Esophagus muscularis mucosa (tissue), 4 donors: ENCODE measurements at regions not wholly inside any gene's neighbourhood (a gene's known extent, or its start where the extent isn't known, plus 50 kb on each side); places are given as distances from the start of the nearest gene placed in this dataset.

Source experiments
- DNase-seq: peaks from one replicate; pipeline ENCODE4 v3.0.0-alpha.2; 2017; ENCODE audit errors: extremely low spot score
- H3K27ac ChIP-seq, 4 donors: fragments of 200-600 bp; sonication (generic); replicated peaks in 1 of 4; 1 replicate in 3 of 4; 2 replicates in 1 of 4; pipeline ENCODE4 v1.5.1; 2016 to 2019; ENCODE audit warnings: mild to moderate bottlenecking in 1 of 4
- H3K27me3 ChIP-seq, 4 donors: fragments of 200-600 bp; sonication (generic); one replicate each; pipeline versions ENCODE4 v1.5.1 to v1.6.0; 2016 to 2019
- H3K36me3 ChIP-seq, 4 donors: fragments of 200-600 bp; sonication (generic); one replicate each; pipeline ENCODE4 v1.5.1; 2016 to 2019
- H3K4me1 ChIP-seq, 4 donors: fragments of 200-600 bp; sonication (generic); one replicate each; pipeline ENCODE4 v1.5.1; 2016 to 2019
- H3K4me3 ChIP-seq, 4 donors: fragments of 200-600 bp; sonication (generic); 1 replicate in 2 of 4; 2 replicates in 2 of 4; pipeline ENCODE4 v1.5.1; 2016 to 2019; ENCODE audit warnings: mild to moderate bottlenecking in 4 of 4, moderate library complexity in 1 of 4
- H3K9me3 ChIP-seq, 4 donors: fragments of 200-600 bp; sonication (generic); 1 replicate in 3 of 4; 2 replicates in 1 of 4; pipeline ENCODE4 v1.5.1; 2016 to 2019
- EP300 ChIP-seq: sonication (generic); formaldehyde crosslinking; IDR thresholded peaks from one replicate; pipeline ENCODE4 v1.6.1; 2017; ENCODE audit warnings: antibody characterized with exemption
- POLR2A ChIP-seq: fragments of 450-650 bp; IDR thresholded peaks from one replicate; pipeline ENCODE4 v1.6.1; 2017; ENCODE audit warnings: antibody characterized with exemption, moderate library complexity, mild to moderate bottlenecking, low read depth
- POLR2AphosphoS5 ChIP-seq, 2 donors: sonication (generic); formaldehyde crosslinking; IDR thresholded peaks; one replicate each; pipeline ENCODE4 v1.6.1; 2017; ENCODE audit warnings: antibody characterized with exemption in 2 of 2
- WGBS: methylation state at CpG from one replicate; pipeline ENCODE4 v1.1.5; 2018; 5-methylcytosine and 5-hydroxymethylcytosine counted together
- intact Hi-C: fragments of 100-400 bp; cut with DNase I; formaldehyde crosslinking; loops from one replicate; pipeline ENCODE4 v1.15.1; 2023
- TF ChIP-seq, protein P1 (sequence below), 3 experiments: fragments of 200-600 bp in 2 of 3; fragments of 450-650 bp in 1 of 3; sonication (generic) in 2 of 3; IDR thresholded peaks; one replicate each; pipeline ENCODE4 v1.5.1; 2017 to 2019; ENCODE audit warnings: antibody characterized with exemption in 3 of 3, mild to moderate bottlenecking in 2 of 3, moderate library complexity in 1 of 3

DNA sequence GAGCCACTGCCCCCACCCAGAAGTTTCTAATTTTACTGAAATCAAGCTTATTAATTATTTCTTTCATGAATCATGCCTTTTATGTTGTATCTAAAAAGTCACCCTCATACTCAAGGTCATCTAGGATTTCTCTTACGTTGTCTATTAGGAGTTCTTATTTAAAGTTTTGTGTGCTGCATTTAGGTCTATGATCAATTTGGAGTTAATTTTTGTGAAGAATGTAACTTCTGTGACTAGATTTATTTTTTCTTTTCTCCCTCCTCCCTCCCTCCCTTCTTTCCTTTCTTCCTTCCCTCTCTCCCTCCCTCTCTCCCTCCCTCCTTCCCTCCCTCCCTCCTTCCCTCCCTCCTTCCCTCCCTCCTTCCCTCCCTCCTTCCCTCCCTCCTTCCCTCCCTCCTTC lies 317.6 kb downstream of the PLA2G4A start:
- no peak overlapping the region for H3K4me3 ChIP-seq
- no peak overlapping the region for H3K27ac ChIP-seq
- H3K4me1 ChIP-seq, result no peaks in the 10 kb centered on the region
- no peaks in the 10 kb centered on the region for H3K27me3 ChIP-seq
- WGBS, result 84% methylated on average over 1 of the region's 1 CpG
- TF ChIP-seq EP300 (no peak), POLR2AphosphoS5 (IDR thresholded peaks at IDR 0.05) (no peak), POLR2A (no peak)
- TF ChIP-seq, protein P1, sequence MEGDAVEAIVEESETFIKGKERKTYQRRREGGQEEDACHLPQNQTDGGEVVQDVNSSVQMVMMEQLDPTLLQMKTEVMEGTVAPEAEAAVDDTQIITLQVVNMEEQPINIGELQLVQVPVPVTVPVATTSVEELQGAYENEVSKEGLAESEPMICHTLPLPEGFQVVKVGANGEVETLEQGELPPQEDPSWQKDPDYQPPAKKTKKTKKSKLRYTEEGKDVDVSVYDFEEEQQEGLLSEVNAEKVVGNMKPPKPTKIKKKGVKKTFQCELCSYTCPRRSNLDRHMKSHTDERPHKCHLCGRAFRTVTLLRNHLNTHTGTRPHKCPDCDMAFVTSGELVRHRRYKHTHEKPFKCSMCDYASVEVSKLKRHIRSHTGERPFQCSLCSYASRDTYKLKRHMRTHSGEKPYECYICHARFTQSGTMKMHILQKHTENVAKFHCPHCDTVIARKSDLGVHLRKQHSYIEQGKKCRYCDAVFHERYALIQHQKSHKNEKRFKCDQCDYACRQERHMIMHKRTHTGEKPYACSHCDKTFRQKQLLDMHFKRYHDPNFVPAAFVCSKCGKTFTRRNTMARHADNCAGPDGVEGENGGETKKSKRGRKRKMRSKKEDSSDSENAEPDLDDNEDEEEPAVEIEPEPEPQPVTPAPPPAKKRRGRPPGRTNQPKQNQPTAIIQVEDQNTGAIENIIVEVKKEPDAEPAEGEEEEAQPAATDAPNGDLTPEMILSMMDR (IDR thresholded peaks at IDR 0.05), result no peak
- DNase-seq, result no peak
- intact Hi-C loops, result no loop called here
- H3K9me3 ChIP-seq, result peaks cover 0 to 5% (median 1%) of the 10 kb centered on the region in 4 donors
- no peaks in the 10 kb centered on the region for H3K36me3 ChIP-seq

DNA sequence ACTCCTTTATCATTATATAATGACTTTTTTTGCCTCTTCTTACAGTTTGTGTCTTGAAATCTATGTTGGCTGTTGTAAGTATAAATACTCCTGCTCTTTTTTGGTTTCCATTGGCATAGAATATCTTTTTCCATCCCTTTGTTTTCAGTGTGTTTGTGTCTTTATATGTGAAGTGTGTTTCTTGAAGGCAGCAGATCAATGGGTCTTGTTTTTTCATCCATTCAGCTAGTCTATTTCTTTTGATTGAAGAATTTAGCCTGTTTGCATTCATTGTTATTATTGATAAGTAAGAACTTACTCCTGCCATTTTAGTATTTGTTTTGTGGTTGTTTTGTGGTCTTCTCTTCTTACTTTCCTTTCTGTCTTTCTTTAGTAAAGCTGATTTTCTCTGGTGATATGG lies 322.8 kb downstream of the PLA2G4A start:
- no peak overlapping the region for H3K27ac ChIP-seq

DNA sequence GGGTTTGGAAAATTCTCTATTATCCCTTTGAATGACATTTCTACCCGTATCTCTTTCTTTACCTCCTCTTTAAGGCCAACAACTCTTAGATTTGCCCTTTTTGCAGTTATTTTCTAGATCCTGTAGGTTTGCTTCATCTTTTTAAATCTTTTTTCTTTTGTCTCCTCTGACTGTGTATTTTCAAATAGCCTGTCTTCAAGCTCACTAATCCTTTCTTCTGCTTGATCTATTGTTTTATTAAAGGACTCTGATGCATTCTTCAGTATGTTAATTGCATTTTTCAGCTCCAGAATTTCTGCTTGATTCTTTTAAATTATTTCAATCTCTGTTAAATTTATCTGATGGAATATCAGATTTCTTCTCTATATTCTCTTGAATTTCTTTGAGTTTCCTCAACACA lies 324.3 kb downstream of the PLA2G4A start:
- peaks cover 0 to 23% (median 15%) of the 10 kb centered on the region in 4 donors for H3K9me3 ChIP-seq
- H3K36me3 ChIP-seq, result no peaks in the 10 kb centered on the region
- H3K27ac ChIP-seq, result no peak overlapping the region
- DNase-seq, result no peak
- intact Hi-C loops, result no loop called here
- H3K4me3 ChIP-seq, result no peak overlapping the region
- no peaks in the 10 kb centered on the region for H3K4me1 ChIP-seq
- H3K27me3 ChIP-seq, result no peaks in the 10 kb centered on the region
- 82% methylated on average over 1 of the region's 1 CpG for WGBS
- TF ChIP-seq, protein P1 (IDR thresholded peaks at IDR 0.05), result no peak
- no peak for TF ChIP-seq EP300
- no peak for TF ChIP-seq POLR2AphosphoS5 (IDR thresholded peaks at IDR 0.05)
- TF ChIP-seq POLR2A, result no peak

More for the DNA sequence above, 322.8 kb downstream of the PLA2G4A start:
- no peaks in the 10 kb centered on the region for H3K27me3 ChIP-seq
- TF ChIP-seq POLR2AphosphoS5 (IDR thresholded peaks at IDR 0.05) (no peak), EP300 (no peak), POLR2A (no peak)
- TF ChIP-seq, protein P1 (IDR thresholded peaks at IDR 0.05), result no peak
- no peak for DNase-seq
- no peak overlapping the region for H3K4me3 ChIP-seq
- intact Hi-C loops, result no loop called here
- H3K4me1 ChIP-seq, result no peaks in the 10 kb centered on the region
- H3K9me3 ChIP-seq, result peaks cover 0 to 23% (median 15%) of the 10 kb centered on the region in 4 donors
- H3K36me3 ChIP-seq, result no peaks in the 10 kb centered on the region

DNA sequence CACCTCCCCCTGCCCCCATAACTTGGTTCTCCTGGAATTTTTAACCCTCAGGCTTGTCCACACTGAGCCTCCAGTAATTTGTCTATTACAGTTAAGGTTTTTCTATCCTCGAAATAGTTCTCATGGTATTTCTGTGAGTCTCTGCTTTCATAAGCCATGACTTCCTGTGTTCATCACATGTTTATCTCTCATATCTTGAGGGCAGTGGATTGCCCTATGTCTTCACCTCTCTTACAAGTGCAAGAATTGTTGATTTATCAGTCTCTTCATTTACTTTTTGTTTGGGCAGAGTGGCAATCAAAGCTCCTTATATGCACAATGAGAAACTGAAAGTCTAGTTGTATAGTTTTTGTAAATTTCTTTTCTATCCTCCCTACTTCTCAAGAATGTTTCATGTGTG lies 328.4 kb downstream of the PLA2G4A start:
- Histone ChIP-seq H3K27ac (no peak overlapping the region), H3K27me3 (no peaks in the 10 kb centered on the region), H3K9me3 (peaks cover 0 to 13% (median 11%) of the 10 kb centered on the region in 4 donors), H3K4me1 (no peaks in the 10 kb centered on the region), H3K4me3 (no peak overlapping the region), H3K36me3 (no peaks in the 10 kb centered on the region)
- TF ChIP-seq POLR2AphosphoS5 (IDR thresholded peaks at IDR 0.05) (no peak), POLR2A (no peak), EP300 (no peak)
- TF ChIP-seq, protein P1 (IDR thresholded peaks at IDR 0.05), result no peak
- intact Hi-C loops, result no loop called here
- no peak for DNase-seq
- WGBS, result 50% methylated on average over 1 of the region's 1 CpG

DNA sequence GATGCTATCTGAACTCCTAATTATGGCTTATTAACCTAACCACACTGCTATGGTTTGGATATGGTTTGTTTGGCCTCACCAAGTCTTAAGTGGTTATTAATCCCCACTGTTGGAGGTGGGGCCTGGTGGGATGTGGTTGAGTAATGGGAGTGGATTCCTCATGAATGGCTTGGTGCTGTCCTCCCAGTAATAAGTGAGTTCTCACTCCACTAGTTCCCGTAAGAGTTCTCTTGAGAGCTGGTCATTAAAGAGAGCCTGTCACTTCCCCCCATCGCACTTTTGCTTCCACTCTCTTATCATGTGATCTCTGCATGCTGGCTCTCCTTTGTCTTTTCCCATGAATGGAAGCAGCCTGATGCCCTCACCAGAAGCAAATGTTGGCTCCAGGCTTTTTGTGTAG lies 328.8 kb downstream of the PLA2G4A start:
- Histone ChIP-seq H3K4me3 (no peak overlapping the region), H3K4me1 (no peaks in the 10 kb centered on the region), H3K9me3 (peaks cover 0 to 8% (median 8%) of the 10 kb centered on the region in 4 donors), H3K36me3 (no peaks in the 10 kb centered on the region), H3K27me3 (no peaks in the 10 kb centered on the region), H3K27ac (no peak overlapping the region)
- WGBS, result 74% methylated on average over 2 of the region's 2 CpGs
- DNase-seq, result no peak
- TF ChIP-seq POLR2AphosphoS5 (IDR thresholded peaks at IDR 0.05), result no peak
- TF ChIP-seq, protein P1 (IDR thresholded peaks at IDR 0.05), result no peak
- intact Hi-C loops, result no loop called here
